ENCODE measurements at regions not wholly inside any gene's neighbourhood (a gene's known extent, or its start where the extent isn't known, plus 50 kb on each side); places are given as distances from the start of the nearest gene placed in this dataset.

GRCh38 chr1:104467590-104467989 lies 717.9 kb downstream of the AMY1C start:
- no CpG with 5 or more reads among the region's 5 CpGs for WGBS (ENCODE audit: extremely low coverage, insufficient read length, low lambda C conversion rate)
- Histone ChIP-seq H3K4me2 (ENCODE audit: insufficient read depth, insufficient read length, low read length) (no peak overlapping the region), H2BK5ac (ENCODE audit: insufficient read length, low read length) (no peak overlapping the region), H2BK15ac (ENCODE audit: low read depth, low read length) (no peak overlapping the region), H2BK20ac (ENCODE audit: low read depth, low read length, poor library complexity, severe bottlenecking) (no peak overlapping the region), H3K4ac (ENCODE audit: low read depth, low read length) (no peak overlapping the region), H3K79me1 (ENCODE audit: insufficient read depth, low read depth, low read length, poor library complexity, severe bottlenecking) (no peaks in the 10 kb centered on the region), H3K4me1 (ENCODE audit: insufficient read depth, low read length) (no peaks in the 10 kb centered on the region), H3K9me3 (ENCODE audit: control insufficient read depth, low read depth, low read length) (no peaks in the 10 kb centered on the region), H3T11ph (ENCODE audit: low read length) (no peak overlapping the region), H2AK5ac (ENCODE audit: insufficient read length, low read length) (no peak overlapping the region), H3K9ac (ENCODE audit: extremely low read depth, insufficient read length, low read length) (no peak overlapping the region), H4K91ac (ENCODE audit: insufficient read length, low read depth, low read length) (no peak overlapping the region), H4K8ac (replicated peaks; ENCODE audit: insufficient read length, low read depth, low read length) (no peak overlapping the region), H3K27me3 (ENCODE audit: insufficient read depth, low read length) (no peaks in the 10 kb centered on the region), H2AFZ (ENCODE audit: low read length) (no peak overlapping the region), H3K23ac (ENCODE audit: insufficient read length, low read depth, low read length) (no peak overlapping the region), H3K56ac (ENCODE audit: insufficient read length, low read depth, low read length) (no peak overlapping the region), H2BK12ac (ENCODE audit: insufficient read length, low read depth, low read length) (no peak overlapping the region), H3K79me2 (ENCODE audit: insufficient read depth, low read length) (no peaks in the 10 kb centered on the region), H2BK120ac (ENCODE audit: low read depth, low read length, poor library complexity, severe bottlenecking) (no peak overlapping the region), H3K18ac (ENCODE audit: insufficient read length, low read depth, low read length) (no peak overlapping the region), H3K23me2 (ENCODE audit: insufficient read length, low read depth, low read length, poor library complexity, severe bottlenecking) (no peaks in the 10 kb centered on the region), H4K5ac (ENCODE audit: insufficient read length, low read depth, low read length) (no peak overlapping the region), H4K20me1 (ENCODE audit: control insufficient read depth, insufficient read depth, insufficient read length) (no peaks in the 10 kb centered on the region), H3K14ac (ENCODE audit: insufficient read depth, low read length) (no peak overlapping the region), H3K27ac (ENCODE audit: insufficient read length, low read depth, low read length) (no peak overlapping the region)
- peaks cover 35 to 67% of the 10 kb centered on the region in 2 experiments for H3K9me3 Mint-ChIP-seq
- TF ChIP-seq CTCF (conservative IDR thresholded peaks at IDR 0.05), result no peak
- H3K4me1 Mint-ChIP-seq, result no peaks in the 10 kb centered on the region
- no peak overlapping the region for H3K27ac Mint-ChIP-seq
- H3K27me3 Mint-ChIP-seq (ENCODE audit: low read depth), result peaks cover 6% of the 10 kb centered on the region
- no peak for DNase-seq
- no peak overlapping the region for H3K4me3 Mint-ChIP-seq
- H3K36me3 Mint-ChIP-seq (ENCODE audit: insufficient read depth in 1 of 3, low read depth in 3 of 3), result peaks cover 0 to 12% (median 8%) of the 10 kb centered on the region in 3 experiments; a peak in 5 of 7 replicates

All from H9 (cell line).